D721Med (cell line): ENCODE measurements at regions not wholly inside any gene's neighbourhood (a gene's known extent, or its start where the extent isn't known, plus 50 kb on each side); places are given as distances from the start of the nearest gene placed in this dataset.

ENCODE experiments used
- DNase-seq: peaks from one replicate; pipeline ENCODE4 v3.0.0; 2011; ENCODE audit warnings: low spot score; ENCODE audit not compliant: insufficient read length
- FAIRE-seq: peaks from 2 replicates; lab custom pipeline; 2011; peaks lifted over from hg19 to GRCh38; lab: Jason Lieb, UNC
- TF ChIP-seq, protein P1 (sequence below): IDR thresholded peaks from 2 replicates; pipeline ENCODE4 v1.5.1; 2012; ENCODE audit warnings: mild to moderate bottlenecking, control low read depth; ENCODE audit not compliant: insufficient read depth; ENCODE audit errors: missing control alignments

DNA sequence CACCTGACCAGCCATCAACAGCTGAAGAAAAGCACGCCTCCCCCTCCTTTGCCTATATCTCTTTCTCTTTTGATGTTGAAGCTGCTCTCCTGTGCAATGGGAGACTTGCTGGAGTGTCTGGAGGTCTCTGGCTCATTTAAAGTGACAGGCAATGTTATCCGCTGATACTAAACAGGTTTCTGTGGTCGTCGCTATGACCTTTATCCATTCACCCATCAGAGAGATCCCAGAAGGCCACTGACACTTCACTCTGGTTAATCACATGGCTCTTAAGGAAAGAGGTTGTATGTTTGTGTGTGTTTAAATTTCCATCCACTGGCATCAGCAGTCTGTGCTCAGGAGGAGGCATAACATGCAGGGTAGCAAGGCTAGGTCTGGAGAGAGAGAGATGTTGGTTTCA, 277.3 kb downstream of the MTX2 start:
- TF ChIP-seq, protein P1, sequence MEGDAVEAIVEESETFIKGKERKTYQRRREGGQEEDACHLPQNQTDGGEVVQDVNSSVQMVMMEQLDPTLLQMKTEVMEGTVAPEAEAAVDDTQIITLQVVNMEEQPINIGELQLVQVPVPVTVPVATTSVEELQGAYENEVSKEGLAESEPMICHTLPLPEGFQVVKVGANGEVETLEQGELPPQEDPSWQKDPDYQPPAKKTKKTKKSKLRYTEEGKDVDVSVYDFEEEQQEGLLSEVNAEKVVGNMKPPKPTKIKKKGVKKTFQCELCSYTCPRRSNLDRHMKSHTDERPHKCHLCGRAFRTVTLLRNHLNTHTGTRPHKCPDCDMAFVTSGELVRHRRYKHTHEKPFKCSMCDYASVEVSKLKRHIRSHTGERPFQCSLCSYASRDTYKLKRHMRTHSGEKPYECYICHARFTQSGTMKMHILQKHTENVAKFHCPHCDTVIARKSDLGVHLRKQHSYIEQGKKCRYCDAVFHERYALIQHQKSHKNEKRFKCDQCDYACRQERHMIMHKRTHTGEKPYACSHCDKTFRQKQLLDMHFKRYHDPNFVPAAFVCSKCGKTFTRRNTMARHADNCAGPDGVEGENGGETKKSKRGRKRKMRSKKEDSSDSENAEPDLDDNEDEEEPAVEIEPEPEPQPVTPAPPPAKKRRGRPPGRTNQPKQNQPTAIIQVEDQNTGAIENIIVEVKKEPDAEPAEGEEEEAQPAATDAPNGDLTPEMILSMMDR, result no peak
- no peak for FAIRE-seq

DNA sequence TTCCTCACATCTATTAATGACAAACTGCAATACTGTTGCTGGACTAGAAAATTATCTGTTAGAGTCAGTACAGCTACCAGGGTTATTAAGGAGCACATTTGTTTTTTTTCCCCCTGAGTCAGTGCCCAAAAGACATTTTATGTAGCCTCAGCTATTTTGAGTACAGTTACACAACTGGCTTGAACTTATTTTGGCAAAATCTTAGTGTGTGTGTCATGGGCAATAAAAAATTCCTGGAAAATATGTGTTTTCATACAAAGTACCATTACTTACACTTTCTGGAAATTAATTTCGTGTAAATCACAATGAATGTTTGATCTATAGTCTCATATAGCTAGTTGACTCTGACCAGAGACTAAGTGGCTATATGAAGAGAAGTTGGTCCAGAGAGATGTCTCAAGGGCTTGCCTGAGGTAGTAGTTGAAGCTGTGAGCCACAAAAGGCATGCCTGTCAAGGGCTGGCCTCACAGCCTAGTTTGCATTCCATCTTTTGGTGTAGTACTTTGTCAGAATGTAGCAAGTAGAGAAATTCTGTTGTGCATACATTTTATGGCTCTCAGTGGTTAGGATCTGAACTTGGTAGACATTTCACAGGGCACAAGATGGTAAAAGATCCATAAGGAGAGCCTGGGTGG, 283.4 kb downstream of the MTX2 start:
- FAIRE-seq (no peak), DNase-seq (no peak)
- TF ChIP-seq, protein P1, result no peak

More for the DNA sequence above, 277.3 kb downstream of the MTX2 start:
- no peak for DNase-seq

DNA sequence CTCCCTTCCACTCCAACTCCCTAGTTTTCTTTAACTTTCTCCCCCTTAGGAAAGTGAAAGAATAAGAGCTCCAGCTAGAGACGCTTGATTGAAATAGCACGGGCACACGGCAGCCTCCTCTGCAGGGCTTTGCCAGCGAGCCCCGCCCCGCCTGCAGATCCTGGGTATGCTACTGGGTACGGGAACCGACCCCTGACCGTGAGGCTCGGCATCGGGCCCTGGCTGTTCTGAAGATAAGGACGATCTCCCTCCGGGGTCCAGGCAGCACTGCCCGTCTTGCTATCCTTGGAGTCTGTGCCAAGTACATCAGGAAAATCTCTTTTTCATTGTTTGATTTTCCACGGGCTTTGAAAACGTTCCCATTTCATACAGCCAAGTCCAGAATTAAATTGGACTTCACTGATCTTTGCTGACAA, 284.5 kb downstream of the MTX2 start:
- no peak for FAIRE-seq
- TF ChIP-seq, protein P1, result no peak
- DNase-seq, result no peak

DNA sequence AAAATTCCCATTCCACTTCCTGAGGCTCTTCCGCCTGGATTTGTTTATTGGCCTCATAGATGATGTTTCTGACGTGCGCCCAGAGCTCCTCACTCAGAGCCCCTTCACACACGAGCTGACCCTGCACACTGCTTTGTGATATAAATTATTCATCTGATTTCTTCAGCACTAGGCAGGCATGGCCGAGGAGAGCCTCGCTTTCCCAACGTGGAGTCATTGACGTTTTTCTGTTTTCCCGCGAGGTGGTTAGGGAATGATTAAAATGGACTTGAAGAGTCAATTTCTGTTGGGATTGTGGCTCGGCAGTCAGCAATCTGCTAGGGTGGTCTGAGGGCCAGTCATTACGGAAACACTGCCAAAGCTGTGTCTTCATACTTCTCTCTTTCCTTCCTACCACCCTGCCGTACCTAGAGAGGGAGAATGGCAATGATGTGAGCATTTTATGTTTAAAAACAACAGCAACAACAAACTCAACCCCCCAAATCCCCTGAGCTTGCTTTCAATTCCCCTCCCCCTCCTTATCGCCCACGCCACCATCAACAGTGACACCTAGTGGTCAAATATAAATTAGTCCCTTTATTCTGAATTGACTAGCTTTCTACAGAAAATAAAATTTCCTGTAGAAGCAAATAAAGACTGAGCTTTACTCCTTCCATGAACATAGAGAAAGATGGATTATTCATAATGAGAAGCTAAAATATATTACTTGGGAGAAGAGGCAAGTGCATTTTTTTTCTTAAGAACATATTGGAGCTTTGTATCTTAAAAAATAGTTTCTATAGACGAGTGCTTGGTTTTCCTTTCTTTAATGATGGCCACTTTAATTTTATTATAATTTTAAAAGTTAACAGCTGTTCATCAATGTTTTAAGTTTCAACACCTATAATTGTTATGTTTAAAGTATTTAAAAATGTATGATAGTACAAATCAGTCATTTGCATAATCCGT, 285.1 kb downstream of the MTX2 start:
- no peak for FAIRE-seq
- peak; percentile 25 for DNase-seq

DNA sequence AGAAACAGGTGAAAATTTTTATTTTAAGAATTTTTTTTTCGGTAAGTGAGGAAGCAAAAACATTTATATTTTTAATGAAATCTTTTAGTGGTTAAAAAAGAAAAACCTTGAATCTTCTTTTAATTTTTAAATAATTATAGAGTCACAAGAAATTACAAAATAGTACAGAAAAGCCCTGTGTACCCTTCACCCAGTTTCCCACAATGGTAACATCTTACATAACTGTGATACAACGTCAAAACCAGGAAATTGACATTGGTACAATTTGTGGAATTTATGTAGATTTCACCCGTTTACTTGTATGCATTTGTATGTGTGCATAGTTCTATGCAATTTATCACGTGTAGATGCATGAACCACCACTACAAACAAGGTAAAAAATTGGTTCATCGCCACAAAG, 285.9 kb downstream of the MTX2 start:
- TF ChIP-seq, protein P1, result no peak
- FAIRE-seq (no peak), DNase-seq (no peak)

More for the DNA sequence above, 285.1 kb downstream of the MTX2 start:
- TF ChIP-seq, protein P1, result peak; percentile 82

DNA sequence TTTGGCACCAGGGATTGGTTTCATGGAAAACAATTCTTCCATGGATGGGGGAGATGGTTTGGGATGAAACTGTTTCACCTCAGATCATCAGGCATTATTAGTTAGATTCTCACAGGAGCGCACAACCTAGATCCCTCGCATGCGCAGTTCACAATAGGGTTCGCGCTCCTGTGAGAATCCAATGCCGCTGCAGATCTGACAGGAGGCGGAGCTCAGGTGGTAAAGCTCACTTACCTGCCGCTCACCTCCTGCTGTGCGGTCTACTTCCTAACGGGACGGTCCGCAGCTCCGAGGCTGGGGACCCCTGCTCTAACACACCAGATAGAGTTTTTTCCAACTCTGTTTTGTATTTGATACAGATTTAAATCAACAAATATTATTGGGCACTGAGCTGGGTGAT, 286.5 kb downstream of the MTX2 start:
- TF ChIP-seq, protein P1, result no peak
- FAIRE-seq, result no peak
- DNase-seq, result no peak
